Thyroid gland (tissue), 4 donors: ENCODE measurements at regions not wholly inside any gene's neighbourhood (a gene's known extent, or its start where the extent isn't known, plus 50 kb on each side); places are given as distances from the start of the nearest gene placed in this dataset.

ENCODE experiments used
- POLR2A ChIP-seq, 2 donors: fragments of 450-650 bp; IDR thresholded peaks; one replicate each; pipeline ENCODE4 v1.6.1; 2017; ENCODE audit warnings: antibody characterized with exemption in 2 of 2, mild to moderate bottlenecking in 2 of 2, moderate library complexity in 1 of 2
- TF ChIP-seq, protein P1 (sequence below), 6 experiments: fragments of 200-600 bp in 3 of 6; fragments of 450-650 bp in 3 of 6; sonication (generic) in 3 of 6; IDR thresholded peaks; one replicate each; pipeline ENCODE4 v1.5.1; 2016 to 2019; ENCODE audit warnings: antibody characterized with exemption in 6 of 6, mild to moderate bottlenecking in 2 of 6, inconsistent platforms in 1 of 6, moderate library complexity in 1 of 6

DNA sequence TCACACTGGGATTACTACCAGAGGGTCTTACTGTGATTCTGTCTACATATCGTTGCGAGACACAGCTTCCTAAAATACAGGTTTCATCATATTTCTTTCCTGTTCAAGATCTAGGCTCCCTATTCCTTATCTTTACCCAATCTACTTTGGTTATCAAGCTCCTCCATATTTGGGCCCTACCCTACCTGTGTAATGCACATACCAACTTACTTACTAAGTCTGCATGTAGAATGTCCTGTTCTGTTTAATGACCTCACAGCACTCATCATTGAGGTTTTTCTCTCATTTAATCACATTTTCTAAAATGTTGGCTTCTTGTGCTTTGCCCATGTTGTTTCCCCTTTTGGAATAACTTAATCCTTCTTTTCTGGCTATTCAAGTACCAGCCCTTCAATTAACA, 551.1 kb downstream of the ZEB2 start:
- TF ChIP-seq, protein P1, sequence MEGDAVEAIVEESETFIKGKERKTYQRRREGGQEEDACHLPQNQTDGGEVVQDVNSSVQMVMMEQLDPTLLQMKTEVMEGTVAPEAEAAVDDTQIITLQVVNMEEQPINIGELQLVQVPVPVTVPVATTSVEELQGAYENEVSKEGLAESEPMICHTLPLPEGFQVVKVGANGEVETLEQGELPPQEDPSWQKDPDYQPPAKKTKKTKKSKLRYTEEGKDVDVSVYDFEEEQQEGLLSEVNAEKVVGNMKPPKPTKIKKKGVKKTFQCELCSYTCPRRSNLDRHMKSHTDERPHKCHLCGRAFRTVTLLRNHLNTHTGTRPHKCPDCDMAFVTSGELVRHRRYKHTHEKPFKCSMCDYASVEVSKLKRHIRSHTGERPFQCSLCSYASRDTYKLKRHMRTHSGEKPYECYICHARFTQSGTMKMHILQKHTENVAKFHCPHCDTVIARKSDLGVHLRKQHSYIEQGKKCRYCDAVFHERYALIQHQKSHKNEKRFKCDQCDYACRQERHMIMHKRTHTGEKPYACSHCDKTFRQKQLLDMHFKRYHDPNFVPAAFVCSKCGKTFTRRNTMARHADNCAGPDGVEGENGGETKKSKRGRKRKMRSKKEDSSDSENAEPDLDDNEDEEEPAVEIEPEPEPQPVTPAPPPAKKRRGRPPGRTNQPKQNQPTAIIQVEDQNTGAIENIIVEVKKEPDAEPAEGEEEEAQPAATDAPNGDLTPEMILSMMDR (IDR thresholded peaks at IDR 0.05): no peak
- no peak for TF ChIP-seq POLR2A (IDR thresholded peaks at IDR 0.05)
